Femur (tissue), 1 donor: ENCODE measurements at regions not wholly inside any gene's neighbourhood (a gene's known extent, or its start where the extent isn't known, plus 50 kb on each side); places are given as distances from the start of the nearest gene placed in this dataset.
A peak's percentile ranks its signal among the peaks of the same experiment; 100 is the strongest.

ENCODE experiments used
- DNase-seq: peaks from one replicate; pipeline ENCODE4 v3.0.0-alpha.2; 2017

- DNase-seq = no peak
Measured at GRCh38 chr14:48970943-48971342, 615.2 kb downstream of the RPS29 start.

DNA sequence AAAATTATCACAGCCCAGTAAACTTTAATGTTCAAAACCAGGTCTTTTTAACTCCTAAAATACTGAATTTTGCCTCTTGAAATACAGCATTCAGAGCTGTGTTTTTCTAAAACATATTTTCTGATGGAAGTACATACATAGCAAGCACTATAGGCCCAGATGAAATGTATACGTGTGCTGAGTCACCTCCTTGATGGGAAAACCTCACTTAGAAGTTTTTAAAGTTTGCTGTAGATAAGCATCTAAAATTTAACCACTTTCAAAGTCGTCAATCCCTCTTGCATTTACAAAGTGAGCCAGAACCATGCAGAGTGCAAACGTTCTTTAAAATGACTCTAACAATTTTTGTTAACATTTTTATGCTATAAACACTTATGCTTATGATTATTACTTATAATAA, 618.8 kb downstream of the RPS29 start:
- DNase-seq = no peak

- no peak for DNase-seq
Measured at GRCh38 chr14:48963231-48963790, 622.9 kb downstream of the RPS29 start.

GRCh38 chr14:48957486-48957885, 628.7 kb downstream of the RPS29 start:
- no peak for DNase-seq

DNA sequence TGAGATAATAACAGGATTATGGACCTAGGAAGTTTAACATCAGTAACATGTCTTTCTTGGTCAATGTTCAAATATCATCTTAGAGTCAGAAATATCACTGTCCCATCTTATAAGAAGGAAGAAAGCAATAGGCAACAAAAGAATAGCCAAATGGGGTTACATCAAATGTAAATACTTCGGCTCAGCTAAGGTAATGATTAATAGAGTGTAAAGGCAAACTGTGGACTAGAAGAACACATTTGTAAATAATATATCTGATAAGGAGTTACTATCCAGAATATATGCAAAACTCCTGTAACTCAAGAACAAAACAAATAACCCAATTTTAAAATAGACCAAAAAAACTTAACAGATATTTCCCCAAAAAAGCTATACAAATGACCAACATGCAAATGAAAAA, 630.3 kb downstream of the RPS29 start:
- DNase-seq = no peak

DNA sequence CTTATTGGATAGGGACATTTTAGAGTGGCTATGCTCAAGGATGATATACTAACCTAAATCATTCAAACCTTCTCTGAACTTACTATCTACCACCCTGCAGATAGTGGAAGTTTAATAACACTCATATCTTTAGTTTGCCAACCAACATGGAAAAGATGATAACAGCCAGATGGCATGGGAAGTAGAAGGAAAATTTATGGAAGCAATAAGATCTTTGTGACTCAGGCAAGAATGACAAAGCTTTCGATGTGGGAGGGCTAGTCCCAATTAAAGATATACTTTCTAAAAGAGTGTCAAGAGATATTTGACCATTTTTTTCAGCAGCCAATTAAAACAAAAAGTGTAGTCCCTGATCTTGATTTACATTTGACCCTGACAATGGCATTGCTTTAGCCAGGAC, 631.7 kb downstream of the RPS29 start:
- no peak for DNase-seq

DNA sequence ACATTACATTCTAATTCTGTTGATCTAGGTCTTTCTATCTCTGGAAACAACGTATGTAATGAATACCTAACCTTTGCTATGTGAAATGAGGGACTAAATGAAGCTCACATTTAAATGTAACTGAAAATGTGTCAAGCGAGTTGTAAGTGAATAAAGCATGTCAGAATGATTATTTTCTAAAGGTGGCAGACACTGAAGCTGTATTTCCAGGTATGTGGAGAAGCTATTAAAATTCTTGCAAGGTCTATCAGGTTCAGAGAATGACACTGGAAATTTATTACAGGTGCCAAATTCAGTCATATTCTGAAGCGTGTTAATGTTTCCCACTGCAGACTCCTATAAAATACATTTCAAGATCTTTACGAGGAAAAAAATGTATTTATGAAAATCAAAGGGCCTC, 641.4 kb downstream of the RPS29 start:
- no peak for DNase-seq

DNA sequence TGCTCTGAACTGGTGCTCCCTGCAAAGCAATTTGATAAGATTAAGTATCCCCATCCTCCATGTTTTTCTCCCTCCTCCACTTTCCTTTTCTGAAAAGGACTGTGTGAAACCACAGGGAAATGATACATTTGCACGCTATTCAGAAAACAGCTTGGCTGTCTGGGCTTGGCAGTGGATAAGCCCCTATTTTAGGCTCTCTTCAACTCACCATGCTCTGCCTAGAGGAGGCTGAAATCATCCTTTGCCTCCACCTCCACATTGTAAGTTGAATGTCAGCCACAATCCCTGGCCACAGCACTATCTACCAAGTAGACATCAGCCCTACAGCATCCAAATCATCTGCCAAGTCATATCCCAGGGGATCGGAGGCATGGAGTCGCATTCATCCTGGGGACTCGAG, 642.3 kb downstream of the RPS29 start:
- DNase-seq = no peak

GRCh38 chr14:48937541-48938195, 648.5 kb downstream of the RPS29 start:
- peak; percentile 36 for DNase-seq

DNA sequence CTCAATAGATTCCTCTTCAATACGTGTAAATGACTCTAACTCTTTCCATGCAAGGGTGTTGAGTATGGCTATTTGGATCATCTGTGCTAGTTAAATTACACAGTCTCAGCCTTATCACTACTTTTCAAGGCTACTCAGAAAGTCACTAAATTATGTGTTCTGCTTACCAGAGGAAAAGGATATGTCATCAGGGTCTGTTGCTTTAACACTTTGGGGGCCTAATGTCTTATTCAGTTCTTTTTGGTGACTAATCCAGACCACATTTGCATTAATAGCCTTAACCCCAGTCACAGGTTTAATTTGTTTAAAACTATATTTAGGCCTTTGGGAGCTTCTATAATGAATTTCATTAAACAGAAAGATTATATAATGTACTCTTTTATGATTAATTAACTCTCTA, 649.3 kb downstream of the RPS29 start:
- no peak for DNase-seq

- peak; percentile 28 for DNase-seq
Measured at GRCh38 chr14:48936362-48936761, 649.8 kb downstream of the RPS29 start.

GRCh38 chr14:48925184-48925583, 661.0 kb downstream of the RPS29 start:
- DNase-seq = no peak

DNA sequence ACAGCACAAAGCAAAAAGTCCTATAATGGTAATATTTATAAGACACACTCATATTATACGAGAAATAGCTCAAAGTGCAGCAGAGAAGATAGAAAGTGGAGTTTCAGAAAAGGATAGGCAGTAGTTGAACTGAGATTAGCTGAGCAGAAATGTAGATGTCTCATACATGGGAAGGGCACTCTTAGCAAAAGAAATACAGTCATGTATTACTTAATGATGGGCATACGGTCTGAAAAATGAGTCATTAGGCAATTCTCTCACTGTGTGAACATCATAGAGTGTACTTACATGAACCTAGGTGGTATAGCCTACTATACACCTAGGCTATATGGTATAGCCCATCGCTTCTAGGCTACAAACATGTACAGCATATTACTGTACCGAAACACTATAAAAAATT, 671.3 kb downstream of the RPS29 start:
- no peak for DNase-seq

DNA sequence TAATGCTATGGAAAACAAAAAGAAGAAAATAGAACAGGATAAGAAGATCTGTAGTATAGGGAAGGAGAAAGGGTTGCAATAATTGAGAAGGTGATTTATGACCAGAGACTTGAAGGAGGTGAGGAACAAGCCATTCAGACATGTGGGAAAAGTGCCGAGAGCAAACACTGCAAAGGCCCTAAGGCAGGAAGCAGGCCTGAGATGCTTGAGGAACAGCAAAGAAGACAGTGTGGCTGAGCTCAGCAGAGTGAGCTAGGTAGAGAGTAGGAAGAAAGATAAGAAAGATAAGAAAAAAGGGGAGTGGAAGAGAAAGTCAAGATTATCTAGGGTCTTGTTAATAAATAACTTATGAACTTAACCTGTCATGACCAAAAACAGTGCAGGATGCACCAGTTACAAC, 671.8 kb downstream of the RPS29 start:
- no peak for DNase-seq

GRCh38 chr14:48900565-48900964, 685.6 kb downstream of the RPS29 start:
- DNase-seq = no peak

- DNase-seq = peak; percentile 15
Measured at GRCh38 chr14:48890333-48890732, 695.8 kb downstream of the RPS29 start.

- DNase-seq = no peak
Measured at GRCh38 chr14:48876806-48877340, 709.3 kb downstream of the RPS29 start.

DNA sequence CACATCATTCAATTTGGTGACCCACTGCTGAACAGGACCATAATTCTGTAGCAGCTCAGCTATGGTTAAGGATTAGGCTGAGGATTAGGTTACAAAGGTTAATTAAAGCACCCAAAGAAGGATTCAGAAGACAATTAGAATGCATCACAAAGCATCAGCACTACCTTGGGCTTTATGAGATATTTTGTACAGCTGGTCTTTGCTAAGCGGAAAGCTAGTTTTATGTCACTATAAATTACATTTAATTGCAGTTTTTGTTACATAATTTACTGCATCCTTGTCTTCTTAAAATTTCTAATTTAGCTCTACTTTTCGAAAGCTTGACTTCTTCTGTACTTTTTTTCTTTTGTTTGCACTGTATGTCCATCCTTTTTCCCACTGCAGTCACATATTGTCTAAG, 711.5 kb downstream of the RPS29 start:
- DNase-seq = no peak

GRCh38 chr14:48857366-48857765, 728.8 kb downstream of the RPS29 start:
- no peak for DNase-seq

- DNase-seq = no peak
Measured at GRCh38 chr14:48853159-48853558, 733.0 kb downstream of the RPS29 start.

DNA sequence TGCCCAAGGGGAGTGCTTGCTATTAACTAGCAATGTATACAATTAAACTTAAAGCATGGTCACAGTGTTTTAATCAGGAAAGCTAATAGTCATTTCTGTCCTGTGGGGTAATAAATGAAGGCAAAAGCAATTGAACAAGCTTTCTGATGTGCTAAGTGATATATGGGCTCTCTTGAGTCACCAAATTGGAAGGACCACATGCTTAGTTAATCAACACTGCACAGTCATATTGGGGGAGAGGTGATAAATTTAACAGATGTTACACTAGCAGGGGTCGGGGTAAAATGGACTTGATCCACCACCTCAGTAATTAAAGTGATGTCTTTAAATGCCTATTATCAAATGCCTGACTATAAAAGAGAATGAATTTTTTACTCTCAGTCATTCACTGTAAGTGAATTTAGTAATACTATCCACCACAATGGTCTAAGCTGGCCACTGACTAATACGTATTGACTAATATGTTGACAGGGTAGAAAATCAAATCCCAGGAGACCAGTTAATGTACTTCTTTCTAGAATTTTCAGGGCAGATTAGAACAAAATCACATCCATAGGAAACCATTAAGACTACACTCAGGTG, 736.3 kb downstream of the RPS29 start:
- DNase-seq = no peak

GRCh38 chr14:48842785-48843184, 743.4 kb downstream of the RPS29 start:
- DNase-seq = no peak

DNA sequence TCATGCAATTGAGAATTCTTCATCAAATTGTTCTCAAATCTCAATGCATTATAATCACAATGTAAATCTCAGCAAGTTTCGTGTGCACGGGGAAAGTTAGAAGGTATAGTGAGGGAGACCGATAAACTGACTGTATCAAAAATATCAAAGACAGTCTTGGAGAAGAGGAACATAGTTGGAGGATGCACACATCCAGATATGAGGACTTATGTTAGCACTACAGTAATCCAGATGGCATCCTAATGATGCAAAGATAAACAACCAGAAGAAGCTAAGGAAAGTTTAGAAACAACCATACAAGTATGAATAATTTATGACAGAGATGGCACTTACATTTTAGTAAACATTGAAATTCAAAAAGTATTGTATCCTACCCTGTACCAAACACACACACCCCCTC, 760.1 kb downstream of the RPS29 start:
- no peak for DNase-seq

- no peak for DNase-seq
Measured at GRCh38 chr14:48814562-48814961, 771.6 kb downstream of the RPS29 start.

GRCh38 chr14:48805315-48805714, 780.9 kb downstream of the RPS29 start:
- DNase-seq = no peak
